ENCODE measurements at regions not wholly inside any gene's neighbourhood (a gene's known extent, or its start where the extent isn't known, plus 50 kb on each side); places are given as distances from the start of the nearest gene placed in this dataset.

GRCh38 chr3:5059782-5060181 lies 62.3 kb upstream of the ARL8B start:
- TF ChIP-seq CTCF (IDR thresholded peaks at IDR 0.05; ENCODE audit: low read depth, low read length) = no peak
- no peak for TF ChIP-seq EZH2phosphoT487 (IDR thresholded peaks at IDR 0.05; ENCODE audit: low read depth)

Measured in OCI-LY3 (cell line).